ENCODE measurements at regions not wholly inside any gene's neighbourhood (a gene's known extent, or its start where the extent isn't known, plus 50 kb on each side); places are given as distances from the start of the nearest gene placed in this dataset.

DNA sequence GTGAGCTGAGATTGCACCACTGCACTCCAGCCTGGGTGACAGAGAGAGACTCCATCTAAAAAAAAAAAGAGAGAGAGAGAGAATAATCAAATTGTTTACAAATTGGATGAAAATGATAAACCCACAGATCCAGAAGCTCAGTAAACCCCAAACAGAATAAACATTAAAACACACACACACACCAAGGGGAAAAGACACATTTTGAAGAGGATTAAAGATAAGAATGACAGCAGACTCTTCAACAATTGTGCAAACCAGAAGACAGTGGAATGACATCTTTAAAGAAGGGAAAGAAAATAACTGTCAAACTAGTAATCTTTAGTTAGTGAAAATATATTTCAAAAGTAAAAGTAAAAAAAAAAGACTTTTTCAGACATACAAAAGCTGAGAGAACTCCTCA is 64.4 kb upstream of the RPL38 start:
- TF ChIP-seq, protein P1, sequence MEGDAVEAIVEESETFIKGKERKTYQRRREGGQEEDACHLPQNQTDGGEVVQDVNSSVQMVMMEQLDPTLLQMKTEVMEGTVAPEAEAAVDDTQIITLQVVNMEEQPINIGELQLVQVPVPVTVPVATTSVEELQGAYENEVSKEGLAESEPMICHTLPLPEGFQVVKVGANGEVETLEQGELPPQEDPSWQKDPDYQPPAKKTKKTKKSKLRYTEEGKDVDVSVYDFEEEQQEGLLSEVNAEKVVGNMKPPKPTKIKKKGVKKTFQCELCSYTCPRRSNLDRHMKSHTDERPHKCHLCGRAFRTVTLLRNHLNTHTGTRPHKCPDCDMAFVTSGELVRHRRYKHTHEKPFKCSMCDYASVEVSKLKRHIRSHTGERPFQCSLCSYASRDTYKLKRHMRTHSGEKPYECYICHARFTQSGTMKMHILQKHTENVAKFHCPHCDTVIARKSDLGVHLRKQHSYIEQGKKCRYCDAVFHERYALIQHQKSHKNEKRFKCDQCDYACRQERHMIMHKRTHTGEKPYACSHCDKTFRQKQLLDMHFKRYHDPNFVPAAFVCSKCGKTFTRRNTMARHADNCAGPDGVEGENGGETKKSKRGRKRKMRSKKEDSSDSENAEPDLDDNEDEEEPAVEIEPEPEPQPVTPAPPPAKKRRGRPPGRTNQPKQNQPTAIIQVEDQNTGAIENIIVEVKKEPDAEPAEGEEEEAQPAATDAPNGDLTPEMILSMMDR (IDR thresholded peaks at IDR 0.05): no peak
- no peak for TF ChIP-seq POLR2AphosphoS5 (IDR thresholded peaks at IDR 0.05)

All from breast epithelium (tissue), 3 donors.